ENCODE measurements at regions not wholly inside any gene's neighbourhood (a gene's known extent, or its start where the extent isn't known, plus 50 kb on each side); places are given as distances from the start of the nearest gene placed in this dataset.

DNA sequence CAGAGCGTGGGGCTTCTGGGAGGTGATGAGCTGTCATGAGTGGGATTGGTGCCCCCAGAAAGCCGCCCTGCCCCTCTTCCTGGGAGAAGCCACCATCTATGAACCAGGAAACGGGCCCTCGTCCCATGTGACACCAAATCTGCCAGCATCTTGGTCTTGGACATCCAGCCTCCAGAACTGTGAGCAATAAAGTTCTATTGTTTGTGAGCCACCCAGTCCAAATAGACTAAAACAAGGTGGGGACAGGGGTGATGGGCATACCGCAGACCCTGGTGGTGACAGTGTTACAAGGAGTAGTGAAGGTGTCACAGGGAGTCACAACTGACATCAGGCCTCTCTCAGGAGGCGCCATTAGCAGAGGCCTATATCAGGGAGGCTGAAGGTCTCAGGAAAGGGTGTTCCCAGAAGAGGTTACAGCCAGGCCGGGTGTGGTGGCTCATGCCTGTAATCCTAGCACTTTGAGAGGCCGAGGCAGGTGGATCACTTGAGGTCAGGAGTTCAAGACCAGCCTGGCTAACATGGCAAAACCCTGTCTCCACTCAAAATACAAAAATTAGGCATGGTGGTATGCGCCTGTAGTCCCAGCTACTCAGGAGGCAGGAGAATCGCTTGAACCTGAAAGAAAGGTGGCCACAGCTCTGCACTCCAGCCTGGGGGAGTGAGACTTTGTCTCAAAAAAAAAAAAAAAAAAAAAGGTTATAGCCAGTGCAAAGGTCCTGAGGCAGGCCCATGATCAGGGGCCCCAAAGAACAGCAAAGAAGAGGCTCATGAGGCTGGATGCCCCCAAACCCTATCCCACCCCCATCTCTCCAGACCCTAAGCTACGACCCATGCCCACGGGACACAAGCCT is 53.0 kb downstream of the NCOR2 start:
- 90 to 92% methylated on average over 12 of the region's 12 CpGs for WGBS, 2 donors
- Histone ChIP-seq H3K36me3 (no peaks in the 10 kb centered on the region), H3K27me3 (no peaks in the 10 kb centered on the region), H3K27ac (no peak overlapping the region), H3K4me3 (replicated peaks in 1 of 3) (no peak overlapping the region), H3K4me1 (peaks cover 63 to 72% of the 10 kb centered on the region in 2 donors), H3K9me3 (no peaks in the 10 kb centered on the region)
- intact Hi-C loops (cut with DNase I): loop anchor here (5.0 kb wide), 1 partner anchor 137 kb away; no protein-coding TSS in a partner anchor
- TF ChIP-seq POLR2A (IDR thresholded peaks at IDR 0.05): no peak
- no peak for DNase-seq

DNA sequence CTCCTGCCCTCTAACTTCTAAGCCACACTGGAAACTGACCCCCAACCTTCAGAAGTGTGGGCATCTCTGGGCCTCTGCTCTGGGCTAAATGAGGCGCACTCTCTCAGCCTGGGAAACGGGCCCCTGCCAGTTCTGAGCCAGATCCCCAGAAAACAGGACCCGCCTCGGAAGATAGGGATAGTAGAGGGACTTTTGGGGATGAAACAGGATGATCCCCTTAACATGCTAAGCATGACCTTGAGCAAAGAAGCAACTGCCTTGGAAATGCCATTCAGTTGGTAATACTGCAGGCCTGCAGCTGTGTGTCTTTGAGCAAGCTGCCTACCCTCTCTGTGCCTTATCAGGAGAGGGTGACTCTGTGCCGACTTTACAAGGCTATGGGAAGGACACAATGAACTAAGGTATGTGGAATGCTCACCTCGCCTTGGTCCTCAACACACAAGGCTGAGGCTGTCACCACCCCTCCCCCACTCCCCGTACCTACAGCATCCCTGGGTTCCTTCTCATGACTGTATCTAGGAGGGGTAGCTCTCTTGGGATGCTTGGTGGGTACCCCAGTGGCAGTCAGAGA is 54.0 kb downstream of the NCOR2 start:
- WGBS, 2 donors: 83 to 85% methylated on average over 7 of the region's 7 CpGs
- Histone ChIP-seq H3K27me3 (no peaks in the 10 kb centered on the region), H3K4me1 (peaks cover 55 to 74% of the 10 kb centered on the region in 2 donors), H3K36me3 (no peaks in the 10 kb centered on the region), H3K27ac (peak overlapping the region; percentile 64 to 82 (median 66)), H3K4me3 (replicated peaks in 1 of 3) (no peak overlapping the region), H3K9me3 (no peaks in the 10 kb centered on the region)
- TF ChIP-seq, protein P1, sequence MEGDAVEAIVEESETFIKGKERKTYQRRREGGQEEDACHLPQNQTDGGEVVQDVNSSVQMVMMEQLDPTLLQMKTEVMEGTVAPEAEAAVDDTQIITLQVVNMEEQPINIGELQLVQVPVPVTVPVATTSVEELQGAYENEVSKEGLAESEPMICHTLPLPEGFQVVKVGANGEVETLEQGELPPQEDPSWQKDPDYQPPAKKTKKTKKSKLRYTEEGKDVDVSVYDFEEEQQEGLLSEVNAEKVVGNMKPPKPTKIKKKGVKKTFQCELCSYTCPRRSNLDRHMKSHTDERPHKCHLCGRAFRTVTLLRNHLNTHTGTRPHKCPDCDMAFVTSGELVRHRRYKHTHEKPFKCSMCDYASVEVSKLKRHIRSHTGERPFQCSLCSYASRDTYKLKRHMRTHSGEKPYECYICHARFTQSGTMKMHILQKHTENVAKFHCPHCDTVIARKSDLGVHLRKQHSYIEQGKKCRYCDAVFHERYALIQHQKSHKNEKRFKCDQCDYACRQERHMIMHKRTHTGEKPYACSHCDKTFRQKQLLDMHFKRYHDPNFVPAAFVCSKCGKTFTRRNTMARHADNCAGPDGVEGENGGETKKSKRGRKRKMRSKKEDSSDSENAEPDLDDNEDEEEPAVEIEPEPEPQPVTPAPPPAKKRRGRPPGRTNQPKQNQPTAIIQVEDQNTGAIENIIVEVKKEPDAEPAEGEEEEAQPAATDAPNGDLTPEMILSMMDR (IDR thresholded peaks at IDR 0.05): no peak
- intact Hi-C loops (cut with DNase I): loop anchor here (5.0 kb wide), 1 partner anchor 136 kb away; no protein-coding TSS in a partner anchor
- DNase-seq: no peak

DNA sequence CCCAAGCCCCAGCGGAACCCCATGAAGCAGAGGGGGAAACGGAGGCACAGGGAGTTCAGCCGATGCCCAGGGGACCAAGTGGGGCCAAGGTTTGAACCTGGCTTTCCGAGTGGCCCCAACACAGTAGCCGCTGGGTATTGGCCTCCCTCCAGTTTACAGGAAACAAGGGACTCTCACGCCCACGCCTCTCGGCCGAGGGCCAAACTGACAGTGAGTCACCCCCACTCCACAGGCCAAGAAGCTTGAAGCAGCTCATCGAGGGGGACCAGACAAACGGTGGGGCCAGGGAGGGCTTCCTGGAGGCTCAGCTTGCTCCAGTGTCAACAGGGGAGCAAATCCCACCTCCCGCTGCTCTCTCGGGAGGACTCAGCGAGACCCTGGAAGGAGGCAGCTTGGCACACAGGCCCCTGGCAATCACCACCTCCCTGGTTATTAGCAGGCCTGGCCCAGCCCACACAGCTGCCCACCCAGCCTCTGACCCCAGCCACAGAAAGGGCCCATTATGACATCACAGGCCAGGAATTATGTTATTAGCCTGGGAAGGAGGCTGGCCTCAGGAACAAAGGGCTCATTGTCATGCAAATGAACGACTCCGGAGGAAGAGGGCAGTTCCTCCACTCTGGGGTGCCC is 54.6 kb downstream of the NCOR2 start:
- H3K4me3 ChIP-seq (replicated peaks in 1 of 3): no peak overlapping the region
- TF ChIP-seq, protein P1 (IDR thresholded peaks at IDR 0.05): no peak
- no peak for TF ChIP-seq POLR2A (IDR thresholded peaks at IDR 0.05)
- peak overlapping the region; percentile 64 to 82 (median 66) for H3K27ac ChIP-seq
- intact Hi-C loops (cut with DNase I): loop anchor here (5.0 kb wide), 1 partner anchor 135 kb away; no protein-coding TSS in a partner anchor
- DNase-seq: peak; percentile 96 to 98
- H3K27me3 ChIP-seq: no peaks in the 10 kb centered on the region
- 16 to 19% methylated on average over 5 to 7 of the region's 16 CpGs for WGBS, 2 donors
- no peaks in the 10 kb centered on the region for H3K36me3 ChIP-seq
- H3K9me3 ChIP-seq: no peaks in the 10 kb centered on the region
- peaks cover 52 to 74% of the 10 kb centered on the region in 2 donors for H3K4me1 ChIP-seq

DNA sequence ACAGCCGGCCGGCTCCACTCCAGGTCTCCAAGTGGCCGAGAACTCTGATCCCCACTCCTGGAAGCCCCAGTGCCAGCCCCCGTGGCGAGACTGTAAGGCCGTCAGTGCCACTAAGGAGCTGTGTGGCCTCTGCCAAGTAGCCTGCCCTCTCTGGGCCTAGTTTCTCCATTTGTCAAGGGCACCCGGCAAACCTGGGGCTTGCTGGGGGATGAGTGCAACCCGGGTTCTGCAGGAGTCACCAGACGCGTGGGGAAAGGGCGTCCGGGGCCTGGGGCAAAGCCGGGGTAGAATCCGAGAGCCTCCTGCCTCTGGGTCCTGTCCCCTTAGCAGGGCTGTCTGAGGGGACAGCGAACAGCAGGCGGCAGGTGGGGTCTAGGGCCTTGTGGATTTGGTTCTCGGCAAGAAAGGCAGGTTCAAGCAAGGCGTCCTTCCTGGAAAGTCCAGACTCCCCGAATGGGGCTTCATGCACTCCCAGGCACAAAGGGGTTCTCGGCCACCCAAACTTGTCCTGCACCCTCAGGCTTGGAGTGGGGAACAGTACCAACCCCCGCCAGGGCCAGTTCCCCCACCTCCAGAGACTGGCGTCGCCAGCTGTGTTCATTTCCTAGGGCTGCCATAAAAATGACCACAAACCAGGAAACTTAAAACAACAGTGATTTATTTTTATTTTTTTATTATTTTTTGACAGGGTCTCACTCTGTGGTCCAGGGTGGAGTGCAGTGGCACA is 56.0 kb downstream of the NCOR2 start:
- peaks cover 47 to 74% of the 10 kb centered on the region in 2 donors for H3K4me1 ChIP-seq

More for the DNA sequence above, 56.0 kb downstream of the NCOR2 start:
- intact Hi-C loops (cut with DNase I): loop anchor here (5.0 kb wide), 1 partner anchor 134 kb away; no protein-coding TSS in a partner anchor
- TF ChIP-seq POLR2A (IDR thresholded peaks at IDR 0.05): no peak
- TF ChIP-seq, protein P1 (IDR thresholded peaks at IDR 0.05): no peak
- H3K27ac ChIP-seq: no peak overlapping the region
- no peaks in the 10 kb centered on the region for H3K36me3 ChIP-seq
- no peaks in the 10 kb centered on the region for H3K9me3 ChIP-seq
- 90 to 98% methylated on average over 14 to 21 of the region's 23 CpGs for WGBS, 2 donors
- no peak for DNase-seq
- no peak overlapping the region for H3K4me3 ChIP-seq (replicated peaks in 1 of 3)
- no peaks in the 10 kb centered on the region for H3K27me3 ChIP-seq

Measured in thyroid gland (tissue), 4 donors.